HepG2 (cell line): ENCODE measurements at regions not wholly inside any gene's neighbourhood (a gene's known extent, or its start where the extent isn't known, plus 50 kb on each side); places are given as distances from the start of the nearest gene placed in this dataset.

ENCODE experiments used
- ATAC-seq: fragments of 200-7000 bp; cut with Tn5 transposase; 3 replicates; pipeline ENCODE4 v1.9.1; 2020; ENCODE audit warnings: mild to moderate bottlenecking, moderate library complexity
- BruUV-seq: library from RNA; stranded (reverse); fragments of 400-500 nt; replicated peaks from 2 replicates; lab custom pipeline; 2021; lab: Mats Ljungman, UMichigan
- CTCF ChIA-PET: fragments of 300-600 bp; formaldehyde crosslinking; extraction: SDS; loops from one replicate; lab custom pipeline; 2021; ENCODE audit warnings: low total read pairs, inconsistent platforms, low intra/inter-chr PET ratio; lab: Yijun Ruan, JAX
- POLR2A ChIA-PET: fragments of 350-600 bp; sonication (Branson Sonifier 250); formaldehyde crosslinking; loops from one replicate; lab custom pipeline; 2020; ENCODE audit warnings: antibody characterized with exemption, inconsistent platforms; lab: Yijun Ruan, JAX
- DNase-seq: peaks from one replicate; pipeline ENCODE4 v3.0.0-alpha.2; 2015; ENCODE audit warnings: low spot score
- FAIRE-seq: peaks from 3 replicates; lab custom pipeline; 2011; peaks lifted over from hg19 to GRCh38; lab: Jason Lieb, UNC
- H2AFZ ChIP-seq: one replicate; pipeline ENCODE4 v1.6.1; 2011; ENCODE audit warnings: low read length, inconsistent platforms
- H3K27ac ChIP-seq: fragments of 300-600 bp; 3 replicates; pipeline ENCODE4 v1.8.0; 2011; ENCODE audit warnings: mixed run types, mild to moderate bottlenecking, mixed read lengths, low read length, inconsistent platforms; ENCODE audit not compliant: insufficient read depth; ENCODE audit errors: extremely low read length
- H3K27me3 ChIP-seq, 2 experiments: fragments of 200-600 bp in 1 of 2; 2 replicates in 1 of 2; 3 replicates in 1 of 2; pipeline versions ENCODE4 v1.6.0 to v1.8.0; 2011; ENCODE audit warnings: low read length in 2 of 2, mild to moderate bottlenecking in 2 of 2, moderate library complexity in 2 of 2, inconsistent platforms in 1 of 2; ENCODE audit not compliant: insufficient read depth in 2 of 2, control insufficient read depth in 1 of 2
- H3K36me3 ChIP-seq, 2 experiments: fragments of 200-600 bp in 1 of 2; replicated peaks in 1 of 2; 2 replicates in 1 of 2; 3 replicates in 1 of 2; pipeline versions ENCODE4 v1.5.1 to v1.8.0; 2011; ENCODE audit warnings: low read length in 2 of 2, inconsistent platforms in 1 of 2; ENCODE audit not compliant: insufficient read depth in 2 of 2, control insufficient read depth in 1 of 2
- H3K4me1 ChIP-seq: 2 replicates; pipeline ENCODE4 v1.5.1; 2012; ENCODE audit warnings: low read length, inconsistent platforms; ENCODE audit not compliant: insufficient read depth
- H3K4me2 ChIP-seq: 2 replicates; pipeline ENCODE4 v1.6.0; 2011; ENCODE audit warnings: low read depth, low read length, inconsistent platforms
- H3K4me3 ChIP-seq, 3 experiments: fragments of 200-600 bp in 1 of 3; sonication (generic), shearing (Covaris generic) in 1 of 3; replicated peaks in 1 of 3; 2 replicates each; pipeline ENCODE4 v1.5.1; 2011 to 2016; ENCODE audit warnings: low read length in 3 of 3, inconsistent platforms in 2 of 3, low read depth in 2 of 3, mild to moderate bottlenecking in 2 of 3, control low read depth in 1 of 3, mixed read lengths in 1 of 3; ENCODE audit not compliant: insufficient read depth in 1 of 3
- H3K79me2 ChIP-seq: one replicate; pipeline ENCODE4 v1.6.1; 2011; ENCODE audit warnings: low read length, inconsistent platforms; ENCODE audit not compliant: insufficient read depth
- H3K9ac ChIP-seq: 2 replicates; pipeline ENCODE4 v1.6.0; 2011; ENCODE audit warnings: mild to moderate bottlenecking, low read depth, low read length, inconsistent platforms; ENCODE audit not compliant: insufficient read depth
- H3K9me3 ChIP-seq: 2 replicates; pipeline ENCODE4 v1.5.1; 2012; ENCODE audit warnings: mild to moderate bottlenecking, low read length
- H4K20me1 ChIP-seq: 2 replicates; pipeline ENCODE4 v1.6.0; 2011; ENCODE audit warnings: inconsistent platforms, mild to moderate bottlenecking, low read length, moderate library complexity; ENCODE audit not compliant: insufficient read depth
- ATF5 ChIP-seq: sonication (generic); formaldehyde crosslinking; IDR thresholded peaks from 2 replicates; pipeline ENCODE4 v1.4.0; 2020; ENCODE audit warnings: mild to moderate bottlenecking, low read depth, missing genetic modification reagents
- DBP ChIP-seq: sonication (generic); formaldehyde crosslinking; IDR thresholded peaks from 2 replicates; pipeline ENCODE4 v1.4.0; 2020; ENCODE audit warnings: missing genetic modification reagents; ENCODE audit errors: not compliant biosample characterization
- GRHL1 ChIP-seq: sonication (generic); formaldehyde crosslinking; conservative IDR thresholded peaks from 2 replicates; pipeline ENCODE4 v1.8.0; 2022; ENCODE audit warnings: missing genetic modification reagents
- IKZF1 ChIP-seq: fragments of 450-650 bp; IDR thresholded peaks from 2 replicates; pipeline ENCODE4 v1.7.1; 2016
- JUND ChIP-seq: sonication (generic); formaldehyde crosslinking; IDR thresholded peaks from 2 replicates; pipeline ENCODE4 v1.8.0; 2022; ENCODE audit warnings: mild to moderate bottlenecking, missing genetic modification reagents
- MAX ChIP-seq: IDR thresholded peaks from 2 replicates; pipeline ENCODE4 v1.6.1; 2012; ENCODE audit warnings: inconsistent platforms
- MTF2 ChIP-seq: sonication (generic); formaldehyde crosslinking; IDR thresholded peaks from 2 replicates; pipeline ENCODE4 v1.5.0; 2020; ENCODE audit warnings: missing genetic modification reagents, borderline replicate concordance
- REL ChIP-seq: sonication (generic); formaldehyde crosslinking; conservative IDR thresholded peaks from 2 replicates; pipeline ENCODE4 v1.8.0; 2022; ENCODE audit warnings: mild to moderate bottlenecking, missing genetic modification reagents, moderate library complexity
- SOX6 ChIP-seq, 2 experiments: fragments of 450-650 bp in 1 of 2; sonication (generic) in 1 of 2; formaldehyde crosslinking in 1 of 2; IDR thresholded peaks; 2 replicates each; pipeline versions ENCODE4 v1.4.0 to v1.6.1; 2017 to 2020; ENCODE audit warnings: antibody characterized with exemption in 1 of 2, mild to moderate bottlenecking in 1 of 2, missing genetic modification reagents in 1 of 2
- SRY ChIP-seq: sonication (generic); formaldehyde crosslinking; IDR thresholded peaks from 2 replicates; pipeline ENCODE4 v1.8.0; 2022; ENCODE audit warnings: mild to moderate bottlenecking, missing genetic modification reagents
- THAP8 ChIP-seq: sonication (generic); formaldehyde crosslinking; IDR thresholded peaks from 2 replicates; pipeline ENCODE4 v1.5.1; 2020; ENCODE audit warnings: missing genetic modification reagents, mild to moderate bottlenecking, borderline replicate concordance
- ZBTB21 ChIP-seq: sonication (generic); formaldehyde crosslinking; IDR thresholded peaks from 2 replicates; pipeline ENCODE4 v1.4.0; 2020; ENCODE audit warnings: missing genetic modification reagents
- ZNF75D ChIP-seq: sonication (generic); formaldehyde crosslinking; IDR thresholded peaks from 2 replicates; pipeline ENCODE4 v1.8.1; 2023; ENCODE audit warnings: missing genetic modification reagents, mild to moderate bottlenecking, borderline replicate concordance
- ZNF891 ChIP-seq: sonication (generic); formaldehyde crosslinking; IDR thresholded peaks from 2 replicates; pipeline ENCODE4 v1.5.0; 2020; ENCODE audit warnings: mild to moderate bottlenecking, missing genetic modification reagents
- ZSCAN25 ChIP-seq: sonication (generic); formaldehyde crosslinking; IDR thresholded peaks from 2 replicates; pipeline ENCODE4 v1.8.0; 2022; ENCODE audit warnings: mild to moderate bottlenecking, missing genetic modification reagents
- WGBS: methylation state at CpG from one replicate; pipeline ENCODE4 v1.1.6; 2017; ENCODE audit warnings: low lambda C conversion rate; 5-methylcytosine and 5-hydroxymethylcytosine counted together
- in situ Hi-C: cut with HindIII; loops from 2 replicates; pipeline ENCODE4 v1.10.0; 2017; ENCODE audit warnings: low pct_unique_long_range_greater_than_20kb; ENCODE audit not compliant: extremely low pct_ligation_motif_present
- intact Hi-C: fragments of 100-400 bp; cut with micrococcal nuclease; formaldehyde crosslinking; loops from one replicate; pipeline ENCODE4 v1.10.0; 2022; ENCODE audit not compliant: unreplicated experiment

GRCh38 chr7:20275637-20276036 lies 55.1 kb upstream of the ITGB8 start:
- H3K79me2 ChIP-seq: no peaks in the 10 kb centered on the region
- no TSS peak for BruUV-seq
- CTCF ChIA-PET: no interaction called here
- ATAC-seq (no peak), DNase-seq (no peak), FAIRE-seq (no peak)
- in situ Hi-C loops (no loop called here), intact Hi-C loops (no loop called here)
- H2AFZ ChIP-seq: no peak overlapping the region
- no peak overlapping the region for H3K9ac ChIP-seq
- no peak overlapping the region for H3K4me3 ChIP-seq
- no peak overlapping the region for H3K4me2 ChIP-seq
- 87% methylated on average over 1 of the region's 1 CpG for WGBS
- no peaks in the 10 kb centered on the region for H3K4me1 ChIP-seq
- no peaks in the 10 kb centered on the region for H3K36me3 ChIP-seq
- TF ChIP-seq MAX (no peak), ZNF75D (CRISPR knock-in tag) (no peak), JUND (CRISPR knock-in tag) (no peak), DBP (CRISPR knock-in tag) (no peak), SRY (no peak), SOX6 (IDR thresholded peaks at IDR 0.05) (no peak), SOX6 (CRISPR knock-in tag; IDR thresholded peaks at IDR 0.05) (no peak), ZNF891 (CRISPR knock-in tag) (no peak), ZBTB21 (CRISPR knock-in tag) (no peak), ATF5 (CRISPR knock-in tag) (no peak), MTF2 (no peak), GRHL1 (CRISPR knock-in tag) (no peak), THAP8 (CRISPR knock-in tag) (no peak), ZSCAN25 (CRISPR knock-in tag) (no peak), IKZF1 (no peak), REL (CRISPR knock-in tag) (no peak)
- POLR2A ChIA-PET: no interaction called here
- no peaks in the 10 kb centered on the region for H3K27me3 ChIP-seq
- H3K27ac ChIP-seq: no peak overlapping the region
- H4K20me1 ChIP-seq: no peaks in the 10 kb centered on the region
- no peaks in the 10 kb centered on the region for H3K9me3 ChIP-seq
